ENCODE measurements at regions not wholly inside any gene's neighbourhood (a gene's known extent, or its start where the extent isn't known, plus 50 kb on each side); places are given as distances from the start of the nearest gene placed in this dataset.
"Not testable (repeated sequence)": the region's sequence is repeated elsewhere in the genome, so short reads cannot be mapped to it uniquely, and the experiment has no call there.

- TF ChIP-seq CTCF (IDR thresholded peaks at IDR 0.05; ENCODE audit: low read depth, low read length): no peak
- Histone ChIP-seq H3K9me3 (ENCODE audit: severe bottlenecking) (no peaks in the 10 kb centered on the region), H3K36me3 (no peaks in the 10 kb centered on the region), H3K27me3 (ENCODE audit: insufficient read depth, low read depth, severe bottlenecking) (peaks cover 3% of the 10 kb centered on the region), H3K4me3 (ENCODE audit: low read depth, low read length) (no peak overlapping the region), H3K27ac (no peak overlapping the region)
- DNase-seq: no peak
Observed at GRCh38 chrX:125681058-125681457, 361.4 kb downstream of the TEX13C start.

- DNase-seq: no peak
- no peak for TF ChIP-seq CTCF (IDR thresholded peaks at IDR 0.05; ENCODE audit: low read depth, low read length)
- no peak overlapping the region for H3K27ac ChIP-seq
Observed at GRCh38 chrX:125681507-125681906, 361.8 kb downstream of the TEX13C start.

GRCh38 chrX:125690522-125690921, 370.9 kb downstream of the TEX13C start:
- not testable (repeated sequence) for H3K9me3 ChIP-seq (ENCODE audit: severe bottlenecking); H3K4me3 ChIP-seq (ENCODE audit: low read depth, low read length); H3K27ac ChIP-seq; H3K36me3 ChIP-seq; DNase-seq
- peaks cover 18% of the 10 kb centered on the region for H3K27me3 ChIP-seq (ENCODE audit: insufficient read depth, low read depth, severe bottlenecking)

More at GRCh38 chrX:125681507-125681906, 361.8 kb downstream of the TEX13C start:
- Histone ChIP-seq H3K36me3 (no peaks in the 10 kb centered on the region), H3K27me3 (ENCODE audit: insufficient read depth, low read depth, severe bottlenecking) (peaks cover 3% of the 10 kb centered on the region), H3K9me3 (ENCODE audit: severe bottlenecking) (no peaks in the 10 kb centered on the region), H3K4me3 (ENCODE audit: low read depth, low read length) (no peak overlapping the region)

- Histone ChIP-seq H3K4me3 (ENCODE audit: low read depth, low read length) (no peak overlapping the region), H3K27ac (no peak overlapping the region), H3K9me3 (ENCODE audit: severe bottlenecking) (no peaks in the 10 kb centered on the region), H3K27me3 (ENCODE audit: insufficient read depth, low read depth, severe bottlenecking) (peaks cover 15% of the 10 kb centered on the region), H3K36me3 (no peaks in the 10 kb centered on the region)
- TF ChIP-seq CTCF (IDR thresholded peaks at IDR 0.05; ENCODE audit: low read depth, low read length): no peak
- no peak for DNase-seq
Observed at GRCh38 chrX:125694171-125694570, 374.5 kb downstream of the TEX13C start.

DNA sequence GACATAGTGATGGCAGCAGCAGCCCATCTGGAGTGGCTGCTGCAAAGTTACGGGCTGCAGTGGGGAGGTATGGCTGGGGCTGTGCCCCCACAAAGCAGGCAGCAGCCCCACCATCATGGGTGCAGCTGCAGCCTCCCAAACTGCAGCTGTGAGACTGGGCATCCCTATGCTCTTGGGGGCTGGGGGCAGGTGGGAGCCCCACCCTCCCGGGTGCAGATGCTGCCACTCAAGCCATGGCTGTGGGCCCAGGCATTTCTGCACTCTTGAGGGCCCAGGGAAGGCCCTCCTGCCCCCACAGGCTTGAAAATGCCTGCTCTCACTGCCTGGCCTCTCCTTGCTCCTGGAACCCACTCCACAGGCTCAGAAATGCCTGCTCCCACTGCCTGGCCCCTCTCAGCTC, 389.4 kb downstream of the TEX13C start:
- H3K36me3 ChIP-seq: no peaks in the 10 kb centered on the region
- no peak overlapping the region for H3K27ac ChIP-seq
- peaks cover 13% of the 10 kb centered on the region for H3K27me3 ChIP-seq (ENCODE audit: insufficient read depth, low read depth, severe bottlenecking)
- no peak for TF ChIP-seq CTCF (IDR thresholded peaks at IDR 0.05; ENCODE audit: low read depth, low read length)
- no peak overlapping the region for H3K4me3 ChIP-seq (ENCODE audit: low read depth, low read length)
- no peaks in the 10 kb centered on the region for H3K9me3 ChIP-seq (ENCODE audit: severe bottlenecking)
- no peak for DNase-seq

GRCh38 chrX:125709532-125709931, 389.9 kb downstream of the TEX13C start:
- peaks cover 13% of the 10 kb centered on the region for H3K27me3 ChIP-seq (ENCODE audit: insufficient read depth, low read depth, severe bottlenecking)
- no peak for DNase-seq
- no peak for TF ChIP-seq CTCF (IDR thresholded peaks at IDR 0.05; ENCODE audit: low read depth, low read length)
- H3K27ac ChIP-seq: no peak overlapping the region
- H3K9me3 ChIP-seq (ENCODE audit: severe bottlenecking): no peaks in the 10 kb centered on the region
- H3K4me3 ChIP-seq (ENCODE audit: low read depth, low read length): no peak overlapping the region
- no peaks in the 10 kb centered on the region for H3K36me3 ChIP-seq
